ENCODE measurements at regions not wholly inside any gene's neighbourhood (a gene's known extent, or its start where the extent isn't known, plus 50 kb on each side); places are given as distances from the start of the nearest gene placed in this dataset.

DNA sequence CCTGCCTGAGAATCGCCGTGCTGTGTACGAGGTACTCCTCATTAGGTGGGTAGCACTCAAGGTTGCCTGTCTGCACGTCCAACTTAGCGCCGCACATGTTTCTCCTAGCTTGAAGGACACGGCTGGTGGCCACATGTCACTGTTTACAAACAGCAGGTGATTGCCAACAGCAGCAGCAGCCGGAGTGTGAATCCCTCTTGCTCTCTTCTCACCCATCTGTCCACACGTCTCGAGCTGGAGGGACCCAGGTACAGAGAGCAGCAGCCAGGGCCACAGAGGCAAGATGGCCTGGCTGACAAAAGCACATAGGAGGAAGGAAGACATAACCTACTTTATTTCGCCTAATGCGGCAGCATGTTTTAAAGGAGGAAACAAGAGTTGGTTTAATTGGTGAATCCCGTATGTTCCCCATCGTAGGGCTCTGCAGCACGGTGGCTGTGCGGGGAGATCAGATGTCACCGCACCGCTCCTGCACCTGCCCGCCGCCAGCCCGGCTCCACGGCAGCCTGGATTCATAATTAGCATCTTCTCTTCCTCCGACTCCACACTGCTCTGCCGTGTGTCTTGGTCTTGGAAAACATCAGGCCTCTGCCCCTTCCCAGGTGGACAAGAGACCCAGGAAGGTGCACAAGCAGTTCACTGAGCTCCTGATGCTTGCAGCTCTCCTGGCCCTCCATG, 201.6 kb upstream of the IRX1 start:
- DNase-seq (ENCODE audit: low spot score): no peak

DNA sequence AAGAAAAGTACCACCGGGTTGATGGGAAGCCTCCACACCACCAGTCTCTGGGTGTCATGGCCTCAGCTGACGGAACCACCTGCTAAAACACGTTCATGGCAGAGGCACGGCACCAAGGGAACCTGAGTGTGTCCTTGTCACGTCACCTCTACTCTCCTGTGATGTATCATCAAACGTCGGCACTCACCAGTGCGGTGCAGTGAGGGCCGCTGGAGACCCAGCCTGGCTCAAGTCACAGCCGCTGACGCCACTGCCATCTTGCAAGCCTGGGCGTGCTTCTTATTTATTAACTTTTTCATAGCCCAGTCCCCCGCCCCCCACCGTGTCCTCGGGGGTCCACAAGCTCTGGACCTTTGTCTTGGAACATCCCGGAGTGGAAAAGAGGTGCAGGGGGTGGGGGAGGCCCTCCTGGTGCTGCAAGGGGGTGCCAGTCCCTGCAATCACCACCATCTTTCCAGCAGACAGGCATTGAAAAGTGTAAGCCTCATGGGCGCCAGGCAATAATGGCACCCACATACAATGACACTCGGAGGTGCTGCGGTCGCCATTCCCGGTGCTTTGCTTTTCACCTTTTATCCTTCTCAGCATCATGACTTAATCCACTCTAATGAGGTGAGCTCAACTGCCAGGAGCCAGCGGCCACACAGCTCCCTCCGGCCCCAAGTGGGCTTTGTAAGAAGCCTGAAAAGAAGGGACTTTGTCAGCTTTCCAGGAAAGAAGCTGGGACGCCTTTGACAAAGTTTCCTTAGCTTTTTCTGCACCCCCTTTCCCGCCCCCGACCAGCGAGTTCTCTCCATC, 202.3 kb upstream of the IRX1 start:
- no peak for DNase-seq (ENCODE audit: low spot score)

DNA sequence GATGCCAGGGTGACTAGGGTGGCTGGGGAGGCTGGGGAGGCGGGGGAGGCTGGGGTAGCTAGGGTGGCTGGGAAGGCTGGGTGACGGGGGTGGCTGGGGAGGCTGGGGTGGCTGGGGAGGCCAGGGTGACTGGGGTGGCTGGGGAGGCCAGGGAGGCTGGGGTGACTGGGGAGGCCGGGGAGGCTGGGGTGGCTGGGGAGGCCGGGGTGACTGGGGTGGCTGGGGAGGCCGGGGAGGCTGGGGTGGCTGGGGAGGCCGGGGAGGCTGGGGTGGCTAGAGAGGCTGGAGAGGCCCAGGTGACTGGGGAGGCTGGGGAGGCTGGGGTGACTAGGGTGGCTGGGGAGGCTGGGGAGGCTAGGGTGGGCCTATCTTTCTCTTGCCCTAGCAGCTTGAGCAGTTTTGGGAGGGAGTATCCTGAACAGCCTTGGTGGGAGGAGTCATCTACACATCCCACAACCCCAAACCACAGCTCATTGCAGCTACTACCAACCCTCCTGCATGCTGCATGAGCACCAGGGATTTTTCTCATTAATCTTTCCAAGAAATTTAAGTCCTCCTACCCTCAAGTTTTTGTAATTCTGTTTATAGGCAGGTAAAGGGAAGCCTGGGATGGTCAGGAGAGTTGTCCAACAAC, 203.2 kb upstream of the IRX1 start:
- peak; percentile 49 for DNase-seq (ENCODE audit: low spot score)

DNA sequence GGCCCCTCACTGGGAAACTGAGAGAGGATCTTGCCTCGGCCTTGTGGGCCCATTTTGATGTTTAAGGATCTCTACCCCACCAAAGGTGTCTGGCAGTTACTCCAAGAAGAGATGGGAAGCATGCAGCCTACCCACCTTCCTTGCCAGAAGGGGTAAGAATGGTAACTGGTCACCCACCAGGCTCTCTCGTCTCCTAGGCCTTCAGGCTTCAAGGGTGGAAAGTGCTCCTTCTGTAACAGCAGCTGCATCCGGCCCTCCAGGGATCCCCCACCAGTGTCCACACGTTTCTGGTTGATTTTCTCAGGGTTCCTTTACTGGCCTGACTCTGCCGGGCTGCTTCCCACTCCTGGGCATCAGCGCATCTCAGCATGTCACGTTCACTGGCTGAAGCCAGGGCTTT, 204.4 kb upstream of the IRX1 start:
- DNase-seq (ENCODE audit: low spot score): no peak

DNA sequence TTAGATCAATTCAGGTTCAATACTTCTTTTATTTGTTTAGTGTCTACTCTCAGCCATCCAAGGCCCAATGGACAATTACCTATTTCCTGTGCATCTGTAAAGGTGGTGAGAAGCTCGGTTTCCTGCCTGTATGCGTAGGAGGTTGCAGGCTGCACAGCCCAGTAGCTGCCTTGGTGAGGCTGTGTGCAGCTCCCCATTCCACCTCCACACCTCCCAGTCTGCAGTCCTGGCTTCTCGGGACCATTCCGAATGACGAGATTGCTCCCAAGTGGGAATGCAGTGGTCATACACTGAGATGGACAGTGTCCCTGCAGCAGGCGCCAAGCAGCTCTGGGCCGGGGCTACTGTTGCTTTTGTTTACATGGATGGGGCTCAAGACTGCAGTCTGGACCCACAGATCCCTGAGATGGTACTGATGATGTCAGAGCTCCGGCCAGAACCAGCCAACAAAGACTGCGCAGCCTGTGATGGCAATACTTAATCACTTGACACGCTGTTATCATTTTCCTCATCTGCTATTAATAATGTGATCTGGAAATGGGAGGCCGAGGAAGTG, 206.1 kb upstream of the IRX1 start:
- DNase-seq (ENCODE audit: low spot score): no peak

DNA sequence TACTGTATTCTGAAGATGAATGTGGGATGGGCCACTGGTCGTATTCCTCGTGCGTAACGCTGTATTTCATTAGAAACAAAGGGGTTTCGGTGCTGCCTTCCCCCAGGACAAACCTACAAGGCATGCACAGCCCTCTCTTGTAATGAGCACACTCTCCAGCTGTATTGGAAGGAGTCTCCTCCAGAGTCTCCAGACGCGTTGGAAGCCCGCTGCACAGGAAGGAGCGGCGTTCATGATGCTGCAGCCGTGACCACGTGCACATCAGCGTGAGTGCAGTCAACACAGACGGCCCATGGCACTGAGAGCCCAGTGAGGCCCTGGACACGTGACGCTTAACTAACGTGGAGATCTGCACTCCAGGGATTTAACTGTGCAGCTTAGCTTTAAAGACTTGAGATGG, 209.0 kb upstream of the IRX1 start:
- DNase-seq (ENCODE audit: low spot score): no peak

DNA sequence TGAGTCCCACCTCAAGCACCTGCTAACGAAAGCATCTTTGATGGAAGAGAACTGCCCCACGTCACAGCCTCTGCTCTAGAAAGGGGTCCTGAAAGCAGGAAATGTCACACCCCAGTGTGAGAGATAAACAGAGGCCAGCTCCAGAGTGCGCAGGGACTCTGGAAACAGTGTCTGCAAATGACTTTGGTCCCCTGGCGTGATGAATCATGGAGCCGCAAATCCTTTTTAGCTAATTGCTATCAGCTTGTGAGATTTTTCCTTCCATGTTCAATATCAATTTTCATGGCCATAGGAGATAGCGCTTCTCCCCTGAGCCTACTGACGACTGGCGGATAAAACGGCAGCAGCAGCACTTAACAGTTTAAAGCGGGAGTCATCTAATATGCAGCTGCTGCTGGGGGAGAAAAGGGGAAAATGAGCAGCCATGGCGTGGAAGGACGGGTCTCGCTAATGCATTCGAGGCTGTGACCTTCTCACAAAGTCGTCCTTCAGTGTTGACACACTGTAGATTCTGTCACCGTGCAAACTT, 209.6 kb upstream of the IRX1 start:
- DNase-seq (ENCODE audit: low spot score): no peak

DNA sequence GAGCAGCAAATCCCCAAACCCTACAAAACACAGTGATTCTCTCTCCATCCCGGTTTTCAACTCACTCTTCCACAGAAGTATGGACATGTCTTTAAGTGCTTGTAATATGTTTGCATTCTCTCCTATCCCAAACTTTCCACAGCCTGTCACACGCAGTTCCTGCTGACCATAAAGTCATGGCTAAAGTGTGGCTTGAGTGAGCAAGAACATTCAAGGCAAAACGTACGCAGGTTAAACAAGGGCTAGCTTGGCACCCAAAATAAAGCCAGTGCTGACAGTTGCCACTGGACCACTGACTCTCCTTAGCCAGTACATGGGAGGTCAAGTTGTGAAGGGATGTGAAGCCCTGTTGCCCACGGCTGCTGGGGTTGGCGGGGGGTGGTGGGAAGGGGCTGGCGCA, 211.1 kb upstream of the IRX1 start:
- no peak for DNase-seq (ENCODE audit: low spot score)

DNA sequence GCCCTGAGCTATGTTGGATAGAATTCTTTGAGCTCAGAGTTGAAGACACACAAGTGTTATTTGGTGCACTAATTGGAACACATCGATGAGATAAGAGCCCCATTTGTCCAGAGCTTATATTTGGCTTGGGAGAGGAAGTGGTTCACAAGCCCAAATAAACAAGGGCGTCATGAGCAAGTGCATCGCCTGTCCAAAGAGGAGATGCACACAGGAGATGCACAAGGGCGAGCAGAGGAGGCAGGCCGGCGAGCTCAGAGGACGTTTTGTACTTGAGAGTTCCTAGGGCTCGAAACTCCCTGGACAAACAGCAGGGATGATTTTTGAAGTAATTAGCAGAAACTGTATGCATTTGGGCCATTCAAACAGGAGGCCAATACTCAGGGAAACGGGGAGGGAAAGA, 212.8 kb upstream of the IRX1 start:
- no peak for DNase-seq (ENCODE audit: low spot score)

DNA sequence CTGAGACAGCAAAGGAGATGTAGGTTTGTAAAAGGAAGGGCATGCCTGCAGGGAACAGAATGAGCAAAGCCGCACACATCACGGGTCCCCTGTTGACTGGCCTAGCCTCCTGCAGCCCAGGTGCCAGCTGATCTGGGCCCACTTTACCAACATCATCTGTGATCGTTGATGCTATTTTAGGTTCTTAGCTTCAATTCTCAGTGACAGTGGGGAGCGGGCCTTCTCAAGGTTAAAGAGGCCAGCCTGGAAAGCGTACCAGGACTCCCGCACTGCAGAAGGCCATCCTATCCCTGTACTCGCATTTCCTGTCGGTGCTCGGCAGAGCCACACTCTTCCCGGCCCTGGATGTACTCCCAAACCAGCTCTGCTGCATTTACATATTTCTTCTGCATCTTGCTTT, 213.5 kb upstream of the IRX1 start:
- no peak for DNase-seq (ENCODE audit: low spot score)

DNA sequence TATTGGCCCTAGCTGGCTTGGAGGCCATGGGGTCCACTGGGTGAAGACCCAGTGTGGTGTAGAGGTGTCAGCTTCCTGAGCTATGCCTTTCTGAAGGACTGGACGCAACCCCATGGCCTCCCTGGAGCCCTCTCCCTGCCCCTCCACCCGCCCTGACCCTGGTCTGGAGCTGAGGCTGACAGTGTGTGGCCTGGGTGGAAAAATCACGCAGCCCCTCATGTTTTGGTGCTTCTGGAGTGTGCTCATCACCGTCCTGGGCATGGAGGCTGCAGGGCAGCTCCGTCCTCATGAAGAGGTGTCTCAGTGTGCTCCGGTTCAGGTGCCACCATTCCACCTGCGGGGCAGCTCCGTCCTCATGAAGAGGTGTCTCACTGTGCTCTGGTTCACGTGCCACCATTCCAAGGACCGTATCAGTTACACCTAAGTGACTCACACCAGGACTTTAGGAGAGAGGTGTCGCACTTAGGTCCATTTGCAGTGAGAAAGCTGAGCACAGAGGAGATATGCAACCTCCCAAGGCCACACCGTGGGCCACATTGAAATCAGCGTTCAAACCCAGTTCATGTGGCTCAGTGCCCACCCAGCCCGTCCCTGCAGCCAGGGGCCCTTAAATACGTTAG, 214.3 kb upstream of the IRX1 start:
- no peak for DNase-seq (ENCODE audit: low spot score)

DNA sequence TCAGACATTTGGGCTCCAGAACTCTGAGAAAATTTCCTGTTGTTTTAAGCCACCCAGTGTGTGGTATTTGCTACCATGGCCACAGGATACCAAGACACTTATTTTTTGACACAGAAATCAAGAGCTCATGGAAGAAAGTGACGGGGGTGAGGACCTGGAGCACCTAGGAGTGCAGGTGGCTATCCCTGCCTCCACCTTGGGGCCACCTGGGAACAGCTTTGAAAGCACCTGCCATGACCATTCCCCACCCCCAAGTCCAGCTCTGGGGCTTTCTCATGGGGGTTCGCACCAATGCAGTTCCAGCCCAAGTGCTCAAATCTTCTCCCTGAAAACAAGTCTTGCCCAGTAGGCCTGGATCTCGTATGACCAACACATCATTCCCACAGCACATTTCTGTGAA, 214.9 kb upstream of the IRX1 start:
- DNase-seq (ENCODE audit: low spot score): no peak

DNA sequence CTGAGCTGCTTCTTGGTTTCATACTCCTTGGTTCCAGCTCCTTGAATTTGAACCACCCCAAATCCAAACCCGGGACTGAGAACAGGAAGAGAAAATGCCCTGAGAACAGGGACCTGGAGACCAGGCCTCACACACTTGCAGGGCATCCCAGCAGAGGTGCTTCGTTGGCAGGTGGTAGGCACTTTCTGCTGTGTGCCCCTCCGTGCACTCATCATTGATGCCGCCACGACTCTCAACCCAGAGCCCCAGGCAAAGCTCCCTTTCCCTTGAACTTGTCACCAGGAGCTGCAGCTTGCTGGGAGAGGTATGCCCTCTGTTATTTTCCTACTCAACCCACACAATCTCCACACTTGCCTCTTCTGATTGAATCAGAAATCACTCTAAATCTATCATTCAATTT, 217.8 kb upstream of the IRX1 start:
- no peak for DNase-seq (ENCODE audit: low spot score)

DNA sequence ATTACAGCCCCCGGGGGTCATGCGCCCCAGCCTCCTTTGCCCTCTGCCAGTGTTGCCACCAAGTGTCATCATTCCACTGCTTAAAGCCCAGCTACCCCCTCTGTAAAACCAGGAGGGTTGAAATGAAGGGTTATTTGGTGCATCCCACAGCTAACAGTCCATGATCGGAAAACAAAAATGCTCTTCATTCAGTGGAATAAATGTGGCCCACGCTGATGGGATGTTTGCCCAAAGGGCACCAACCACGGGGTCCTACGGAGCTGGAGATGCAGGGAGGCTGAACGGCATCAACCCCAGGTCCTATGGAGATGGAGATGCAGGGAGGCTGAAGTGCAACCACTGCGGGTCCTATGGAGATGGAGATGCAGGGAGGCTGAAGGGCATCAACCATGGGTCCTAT, 218.5 kb upstream of the IRX1 start:
- no peak for DNase-seq (ENCODE audit: low spot score)

DNA sequence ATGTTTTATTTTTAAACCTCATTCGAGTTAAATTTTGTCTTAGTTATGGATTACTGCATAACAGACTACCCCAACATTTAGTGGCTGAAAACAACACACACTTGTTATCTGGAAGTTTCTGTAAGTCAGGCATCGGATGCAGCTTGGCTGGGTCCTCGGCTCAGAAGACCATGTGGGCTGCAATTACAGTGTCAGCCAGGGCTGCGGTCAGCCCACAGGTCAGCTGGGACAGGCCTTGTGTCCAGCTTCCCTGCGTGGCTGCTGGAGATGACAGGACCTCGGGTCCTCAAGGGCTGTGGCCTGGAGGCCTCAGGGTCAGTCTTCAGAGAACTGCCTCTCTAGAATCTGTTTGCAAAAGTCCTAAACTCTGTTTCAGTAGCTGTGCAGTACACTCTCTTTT, 219.0 kb upstream of the IRX1 start:
- no peak for DNase-seq (ENCODE audit: low spot score)

DNA sequence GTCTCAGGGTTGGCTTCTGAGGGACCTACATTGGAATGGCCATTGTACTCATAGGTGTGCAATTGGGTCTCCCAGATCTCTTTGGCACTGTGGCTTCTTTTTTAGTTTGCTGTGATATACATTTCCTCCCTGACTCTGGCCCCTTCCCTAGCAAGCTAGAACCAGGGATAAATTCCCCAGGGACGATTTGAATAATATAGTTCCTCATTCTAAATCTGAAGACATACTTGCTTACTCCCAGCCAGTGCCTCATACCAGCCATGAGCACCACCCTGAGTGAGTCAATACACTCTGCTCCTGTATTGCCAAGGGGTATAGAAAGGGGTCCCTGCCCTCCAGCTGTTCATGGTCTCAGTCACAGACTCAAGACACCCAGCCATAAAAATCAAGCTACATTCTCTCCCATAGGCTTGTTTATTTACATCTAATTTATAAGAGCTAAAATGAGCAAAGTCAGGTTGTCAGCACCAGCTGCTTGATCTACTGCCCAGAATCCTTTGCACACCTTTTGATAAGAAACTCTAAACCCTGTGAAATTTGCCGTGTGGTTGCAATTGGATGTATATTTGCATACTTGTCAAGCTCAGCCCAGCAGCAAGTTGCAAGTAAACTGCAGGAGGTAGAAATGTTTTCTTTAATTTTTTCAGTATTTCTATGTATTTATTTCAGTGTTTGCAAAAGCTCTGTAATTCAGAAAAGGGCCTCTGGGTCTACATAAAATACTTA, 219.9 kb upstream of the IRX1 start:
- no peak for DNase-seq (ENCODE audit: low spot score)

DNA sequence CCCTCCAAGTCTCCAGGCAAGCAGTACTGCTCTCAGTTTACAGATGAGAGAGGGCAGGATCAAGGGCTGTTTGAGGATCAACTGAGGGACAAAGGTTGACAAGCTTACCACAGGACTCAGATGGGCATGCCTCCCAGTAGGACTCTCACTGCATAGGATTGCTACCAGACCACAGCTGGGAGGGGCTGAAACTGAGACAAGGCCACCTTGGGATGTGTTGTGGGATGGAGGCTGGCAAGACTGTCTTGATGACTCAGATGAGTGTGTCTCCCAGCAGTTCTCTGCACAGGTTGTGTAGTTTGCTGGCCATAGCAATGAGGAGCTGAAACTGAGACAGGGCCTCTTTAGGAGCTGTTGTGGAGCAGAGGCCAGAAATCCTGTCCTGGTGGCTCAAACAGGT, 222.2 kb upstream of the IRX1 start:
- no peak for DNase-seq (ENCODE audit: low spot score)

DNA sequence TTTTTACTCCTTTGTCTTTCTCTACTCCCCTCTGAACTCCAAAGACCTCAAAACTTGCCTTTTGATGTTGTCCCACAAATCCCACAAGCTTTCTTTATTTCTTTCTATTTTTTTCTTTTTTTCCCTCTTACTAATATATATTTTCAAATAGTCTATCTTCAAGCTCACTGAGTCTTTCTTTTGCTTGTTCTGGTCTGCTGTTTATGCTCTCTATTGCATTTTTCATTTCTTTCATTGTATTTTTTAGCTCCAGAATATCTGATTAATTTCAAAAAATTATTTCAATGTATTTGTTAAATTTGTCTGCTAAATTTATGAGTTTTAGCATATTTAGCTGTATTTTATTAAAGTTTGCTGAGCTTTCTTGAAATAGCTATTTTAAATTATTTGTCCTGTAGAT, 223.3 kb upstream of the IRX1 start:
- DNase-seq (ENCODE audit: low spot score): no peak

DNA sequence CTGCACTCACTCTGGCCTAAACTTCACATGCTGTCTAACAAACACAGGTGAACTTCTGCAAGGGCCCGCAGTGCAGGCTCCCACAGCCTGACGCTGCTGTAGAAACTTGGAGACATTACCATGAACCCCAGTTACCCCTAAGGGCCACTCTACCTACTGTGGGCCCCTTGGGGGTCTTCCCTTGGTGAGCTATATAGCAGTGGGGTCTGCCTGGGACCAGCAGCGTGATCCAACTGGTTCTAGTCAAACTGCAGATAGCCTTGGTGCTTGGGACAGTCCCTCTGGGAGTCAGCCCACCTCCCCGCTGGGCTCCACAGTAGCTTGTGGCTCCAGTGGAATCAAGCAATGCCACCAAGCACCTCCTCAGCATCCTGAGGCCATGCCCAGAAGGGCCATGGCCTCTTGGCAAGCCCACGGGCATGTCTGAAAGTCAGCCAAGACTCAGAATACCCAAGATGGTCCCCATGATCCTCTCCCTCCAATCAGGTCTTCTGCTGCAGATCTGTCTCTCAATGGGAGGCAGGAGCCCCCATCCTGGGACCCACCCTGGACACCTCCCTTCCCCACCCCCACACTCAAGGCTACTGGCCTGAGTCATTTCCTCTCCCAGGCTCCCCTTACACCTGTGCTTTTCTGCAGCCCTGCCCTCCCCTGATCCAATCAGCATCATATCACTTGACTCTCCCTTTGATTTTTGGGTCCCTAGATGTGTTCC, 230.0 kb upstream of the IRX1 start:
- DNase-seq (ENCODE audit: low spot score): no peak

DNA sequence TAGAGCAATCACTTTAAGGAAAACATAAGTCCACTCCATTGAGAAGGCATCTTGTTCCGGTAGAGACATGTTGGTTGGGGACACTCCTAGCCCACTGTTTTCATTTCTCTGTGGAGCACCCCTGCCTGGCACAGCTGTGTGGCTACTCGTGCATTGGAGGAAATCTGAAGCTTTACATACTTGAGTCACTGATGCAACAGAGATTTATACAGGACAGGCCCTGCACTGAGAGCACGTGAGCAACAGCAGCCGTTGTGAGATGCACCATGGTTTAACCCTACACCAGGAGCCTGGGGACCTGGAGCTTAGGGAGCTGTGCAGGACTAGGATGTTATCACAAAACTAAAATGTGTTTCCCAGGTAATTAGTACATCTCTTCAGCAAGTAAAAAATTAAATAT, 230.7 kb upstream of the IRX1 start:
- no peak for DNase-seq (ENCODE audit: low spot score)

DNA sequence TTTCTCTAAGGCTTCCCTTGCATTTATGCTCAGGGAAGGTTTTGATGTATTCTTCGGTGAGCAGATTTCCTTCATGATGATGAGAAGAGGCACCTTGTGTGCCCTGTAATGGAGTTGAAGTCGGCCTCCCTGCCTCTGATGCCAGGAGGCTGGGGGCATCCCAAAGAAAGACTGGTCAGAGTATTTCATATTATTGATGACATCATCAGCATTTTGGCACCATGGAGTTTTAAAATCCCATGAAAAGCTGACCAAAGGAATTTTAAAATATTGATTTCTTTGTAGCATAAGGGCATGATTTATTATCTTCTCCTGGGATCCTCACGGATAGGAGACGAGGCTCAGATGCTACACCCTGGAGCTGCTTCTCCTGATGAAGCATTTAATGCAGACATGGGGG, 231.2 kb upstream of the IRX1 start:
- no peak for DNase-seq (ENCODE audit: low spot score)

All from GM03348 (cell line).